ENCODE measurements at regions not wholly inside any gene's neighbourhood (a gene's known extent, or its start where the extent isn't known, plus 50 kb on each side); places are given as distances from the start of the nearest gene placed in this dataset.

GRCh38 chr20:58600756-58601155, 50.3 kb upstream of the STX16 start:
- H3K4me2 ChIP-seq (ENCODE audit: low read length, poor library complexity, severe bottlenecking), result no peak overlapping the region
- H2BK12ac ChIP-seq (ENCODE audit: low read length in 2 of 2), result no peak overlapping the region
- no peak overlapping the region for H3K23ac ChIP-seq (ENCODE audit: low read length in 2 of 2)
- H2BK15ac ChIP-seq (ENCODE audit: low read depth, poor library complexity, severe bottlenecking), result no peak overlapping the region
- no peak overlapping the region for H2AFZ ChIP-seq (ENCODE audit: low read depth, low read length)
- H3K9ac ChIP-seq (ENCODE audit: low read length), result no peak overlapping the region
- no peak overlapping the region for H4K91ac ChIP-seq (ENCODE audit: low read length)
- no peak overlapping the region for H2BK120ac ChIP-seq (ENCODE audit: low read depth, low read length)
- H2BK5ac ChIP-seq (ENCODE audit: low read depth, low read length, poor library complexity, severe bottlenecking), result no peak overlapping the region
- no peak overlapping the region for H3K27ac ChIP-seq (ENCODE audit: low read length, poor library complexity, severe bottlenecking)
- no peak overlapping the region for H2AK5ac ChIP-seq (ENCODE audit: low read length, severe bottlenecking)
- H3K18ac ChIP-seq (ENCODE audit: low read depth in 1 of 2, low read length in 2 of 2), result no peak overlapping the region
- H4K8ac ChIP-seq (ENCODE audit: low read length), result no peak overlapping the region
- H3K9me3 ChIP-seq (ENCODE audit: control insufficient read depth, low read length), result no peaks in the 10 kb centered on the region
- H3K4me1 ChIP-seq (ENCODE audit: control insufficient read depth, insufficient read depth, low read depth, low read length), result peaks cover 2% of the 10 kb centered on the region
- no peak overlapping the region for H3K4ac ChIP-seq (ENCODE audit: low read depth in 1 of 2, low read length in 2 of 2)
- H3K14ac ChIP-seq (ENCODE audit: low read length in 2 of 2), result no peak overlapping the region
- H3K4me3 ChIP-seq (ENCODE audit: insufficient read depth in 1 of 2, low read depth in 1 of 2, low read length in 2 of 2), result no peak overlapping the region
- 95% methylated on average over 4 of the region's 4 CpGs for WGBS
- no peaks in the 10 kb centered on the region for H3K36me3 ChIP-seq (ENCODE audit: control insufficient read depth in 1 of 2, insufficient read depth in 2 of 2, low read depth in 1 of 2, low read length in 2 of 2)
- H3K79me1 ChIP-seq (replicated peaks; ENCODE audit: low read length, poor library complexity, severe bottlenecking), result no peaks in the 10 kb centered on the region
- no peak for DNase-seq
- H3K27me3 ChIP-seq (ENCODE audit: control insufficient read depth in 1 of 2, insufficient read depth in 1 of 2, low read length in 2 of 2), result peaks cover 3 to 4% of the 10 kb centered on the region in 2 experiments

- H3K9ac ChIP-seq (ENCODE audit: low read length), result no peak overlapping the region
- H2BK120ac ChIP-seq (ENCODE audit: low read depth, low read length), result no peak overlapping the region
- no peaks in the 10 kb centered on the region for H3K9me3 ChIP-seq (ENCODE audit: control insufficient read depth, low read length)
- no peak overlapping the region for H4K91ac ChIP-seq (ENCODE audit: low read length)
- no peak overlapping the region for H3K4me2 ChIP-seq (ENCODE audit: low read length, poor library complexity, severe bottlenecking)
- no peak overlapping the region for H2BK12ac ChIP-seq (ENCODE audit: low read length in 2 of 2)
- no peak overlapping the region for H3K23ac ChIP-seq (ENCODE audit: low read length in 2 of 2)
- H2BK5ac ChIP-seq (ENCODE audit: low read depth, low read length, poor library complexity, severe bottlenecking), result no peak overlapping the region
- no peak overlapping the region for H2AFZ ChIP-seq (ENCODE audit: low read depth, low read length)
- no peak overlapping the region for H3K4ac ChIP-seq (ENCODE audit: low read depth in 1 of 2, low read length in 2 of 2)
- 96% methylated on average over 10 of the region's 10 CpGs for WGBS
- H3K36me3 ChIP-seq (ENCODE audit: control insufficient read depth in 1 of 2, insufficient read depth in 2 of 2, low read depth in 1 of 2, low read length in 2 of 2), result no peaks in the 10 kb centered on the region
- no peak overlapping the region for H3K14ac ChIP-seq (ENCODE audit: low read length in 2 of 2)
- H2BK15ac ChIP-seq (ENCODE audit: low read depth, poor library complexity, severe bottlenecking), result peak overlapping the region; percentile 75
- H3K4me1 ChIP-seq (ENCODE audit: control insufficient read depth, insufficient read depth, low read depth, low read length), result peaks cover 2% of the 10 kb centered on the region
- no peak overlapping the region for H3K4me3 ChIP-seq (ENCODE audit: insufficient read depth in 1 of 2, low read depth in 1 of 2, low read length in 2 of 2)
- H3K79me1 ChIP-seq (replicated peaks; ENCODE audit: low read length, poor library complexity, severe bottlenecking), result no peaks in the 10 kb centered on the region
- H3K27ac ChIP-seq (ENCODE audit: low read length, poor library complexity, severe bottlenecking), result no peak overlapping the region
- peaks cover 0 to 4% of the 10 kb centered on the region in 2 experiments for H3K27me3 ChIP-seq (ENCODE audit: control insufficient read depth in 1 of 2, insufficient read depth in 1 of 2, low read length in 2 of 2)
- no peak for DNase-seq
- no peak overlapping the region for H2AK5ac ChIP-seq (ENCODE audit: low read length, severe bottlenecking)
- H4K8ac ChIP-seq (ENCODE audit: low read length), result no peak overlapping the region
- H3K18ac ChIP-seq (ENCODE audit: low read depth in 1 of 2, low read length in 2 of 2), result no peak overlapping the region
These were observed 51.1 kb upstream of the STX16 start for GRCh38 chr20:58599966-58600365.

GRCh38 chr20:58598211-58599015, 52.7 kb upstream of the STX16 start:
- no peak overlapping the region for H3K23ac ChIP-seq (ENCODE audit: low read length in 2 of 2)
- no peak overlapping the region for H3K14ac ChIP-seq (ENCODE audit: low read length in 2 of 2)
- WGBS, result 90% methylated on average over 6 of the region's 6 CpGs
- H4K91ac ChIP-seq (ENCODE audit: low read length), result no peak overlapping the region
- H2BK15ac ChIP-seq (ENCODE audit: low read depth, poor library complexity, severe bottlenecking), result no peak overlapping the region
- H2BK120ac ChIP-seq (ENCODE audit: low read depth, low read length), result no peak overlapping the region
- H4K8ac ChIP-seq (ENCODE audit: low read length), result no peak overlapping the region
- H2BK5ac ChIP-seq (ENCODE audit: low read depth, low read length, poor library complexity, severe bottlenecking), result no peak overlapping the region
- no peak overlapping the region for H2BK12ac ChIP-seq (ENCODE audit: low read length in 2 of 2)
- no peak overlapping the region for H2AFZ ChIP-seq (ENCODE audit: low read depth, low read length)
- H3K79me1 ChIP-seq (replicated peaks; ENCODE audit: low read length, poor library complexity, severe bottlenecking), result no peaks in the 10 kb centered on the region
- no peak overlapping the region for H3K18ac ChIP-seq (ENCODE audit: low read depth in 1 of 2, low read length in 2 of 2)
- no peak overlapping the region for H3K4ac ChIP-seq (ENCODE audit: low read depth in 1 of 2, low read length in 2 of 2)
- DNase-seq, result peak; percentile 13
- H3K4me3 ChIP-seq (ENCODE audit: insufficient read depth in 1 of 2, low read depth in 1 of 2, low read length in 2 of 2), result peak overlapping the region in 1 of 2 experiments; percentile 45
- H3K27ac ChIP-seq (ENCODE audit: low read length, poor library complexity, severe bottlenecking), result no peak overlapping the region
- H3K27me3 ChIP-seq (ENCODE audit: control insufficient read depth in 1 of 2, insufficient read depth in 1 of 2, low read length in 2 of 2), result peaks cover 2 to 4% of the 10 kb centered on the region in 2 experiments
- H2AK5ac ChIP-seq (ENCODE audit: low read length, severe bottlenecking), result no peak overlapping the region
- peak overlapping the region; percentile 38 for H3K9ac ChIP-seq (ENCODE audit: low read length)
- H3K4me2 ChIP-seq (ENCODE audit: low read length, poor library complexity, severe bottlenecking), result no peak overlapping the region
- no peaks in the 10 kb centered on the region for H3K36me3 ChIP-seq (ENCODE audit: control insufficient read depth in 1 of 2, insufficient read depth in 2 of 2, low read depth in 1 of 2, low read length in 2 of 2)
- H3K9me3 ChIP-seq (ENCODE audit: control insufficient read depth, low read length), result no peaks in the 10 kb centered on the region
- H3K4me1 ChIP-seq (ENCODE audit: control insufficient read depth, insufficient read depth, low read depth, low read length), result peaks cover 2% of the 10 kb centered on the region

GRCh38 chr20:58597249-58597891, 53.7 kb upstream of the STX16 start:
- H3K23ac ChIP-seq (ENCODE audit: low read length in 2 of 2), result no peak overlapping the region
- H3K4ac ChIP-seq (ENCODE audit: low read depth in 1 of 2, low read length in 2 of 2), result no peak overlapping the region
- H3K4me1 ChIP-seq (ENCODE audit: control insufficient read depth, insufficient read depth, low read depth, low read length), result peaks cover 2% of the 10 kb centered on the region
- H2AFZ ChIP-seq (ENCODE audit: low read depth, low read length), result no peak overlapping the region
- no peak for DNase-seq
- no peak overlapping the region for H3K18ac ChIP-seq (ENCODE audit: low read depth in 1 of 2, low read length in 2 of 2)
- WGBS, result 66% methylated on average over 18 of the region's 18 CpGs
- no peak overlapping the region for H3K4me2 ChIP-seq (ENCODE audit: low read length, poor library complexity, severe bottlenecking)
- H3K27me3 ChIP-seq (ENCODE audit: control insufficient read depth in 1 of 2, insufficient read depth in 1 of 2, low read length in 2 of 2), result peaks cover 10 to 11% of the 10 kb centered on the region in 2 experiments
- no peak overlapping the region for H2BK5ac ChIP-seq (ENCODE audit: low read depth, low read length, poor library complexity, severe bottlenecking)
- H3K36me3 ChIP-seq (ENCODE audit: control insufficient read depth in 1 of 2, insufficient read depth in 2 of 2, low read depth in 1 of 2, low read length in 2 of 2), result no peaks in the 10 kb centered on the region
- H4K91ac ChIP-seq (ENCODE audit: low read length), result no peak overlapping the region
- no peak overlapping the region for H4K8ac ChIP-seq (ENCODE audit: low read length)
- H2BK15ac ChIP-seq (ENCODE audit: low read depth, poor library complexity, severe bottlenecking), result no peak overlapping the region
- no peaks in the 10 kb centered on the region for H3K79me1 ChIP-seq (replicated peaks; ENCODE audit: low read length, poor library complexity, severe bottlenecking)
- peak overlapping the region in 1 of 2 experiments; percentile 45 for H3K4me3 ChIP-seq (ENCODE audit: insufficient read depth in 1 of 2, low read depth in 1 of 2, low read length in 2 of 2)
- H2BK12ac ChIP-seq (ENCODE audit: low read length in 2 of 2), result no peak overlapping the region
- H2AK5ac ChIP-seq (ENCODE audit: low read length, severe bottlenecking), result no peak overlapping the region
- peak overlapping the region; percentile 60 for H3K9ac ChIP-seq (ENCODE audit: low read length)
- no peak overlapping the region for H3K27ac ChIP-seq (ENCODE audit: low read length, poor library complexity, severe bottlenecking)
- H3K9me3 ChIP-seq (ENCODE audit: control insufficient read depth, low read length), result no peaks in the 10 kb centered on the region
- H3K14ac ChIP-seq (ENCODE audit: low read length in 2 of 2), result no peak overlapping the region
- H2BK120ac ChIP-seq (ENCODE audit: low read depth, low read length), result no peak overlapping the region

Data from mesenchymal stem cell (in vitro differentiated cells and primary cell).